ENCODE measurements at regions not wholly inside any gene's neighbourhood (a gene's known extent, or its start where the extent isn't known, plus 50 kb on each side); places are given as distances from the start of the nearest gene placed in this dataset.
"Not testable (repeated sequence)": the region's sequence is repeated elsewhere in the genome, so short reads cannot be mapped to it uniquely, and the experiment has no call there.

DNA sequence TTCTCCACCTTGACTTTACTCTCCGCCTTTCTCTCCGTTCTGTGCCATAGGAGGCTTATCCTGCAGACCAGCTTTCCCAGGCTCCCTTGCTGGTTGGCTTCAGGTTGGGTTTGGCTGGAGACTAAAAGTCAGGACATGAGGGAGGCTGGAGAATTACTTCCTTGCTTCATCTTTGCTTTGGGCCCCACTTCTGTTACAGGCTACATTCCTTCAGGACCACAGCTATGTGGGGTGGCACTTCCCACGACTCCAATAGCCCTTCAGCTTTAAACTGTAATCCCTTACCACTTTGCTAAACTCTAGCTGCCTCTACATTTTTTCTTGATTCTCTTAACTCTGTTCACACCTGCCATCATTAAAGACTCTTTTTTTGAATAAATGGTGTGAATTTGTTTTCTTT lies 186.7 kb upstream of the NR4A3 start:
- no peak for DNase-seq

DNA sequence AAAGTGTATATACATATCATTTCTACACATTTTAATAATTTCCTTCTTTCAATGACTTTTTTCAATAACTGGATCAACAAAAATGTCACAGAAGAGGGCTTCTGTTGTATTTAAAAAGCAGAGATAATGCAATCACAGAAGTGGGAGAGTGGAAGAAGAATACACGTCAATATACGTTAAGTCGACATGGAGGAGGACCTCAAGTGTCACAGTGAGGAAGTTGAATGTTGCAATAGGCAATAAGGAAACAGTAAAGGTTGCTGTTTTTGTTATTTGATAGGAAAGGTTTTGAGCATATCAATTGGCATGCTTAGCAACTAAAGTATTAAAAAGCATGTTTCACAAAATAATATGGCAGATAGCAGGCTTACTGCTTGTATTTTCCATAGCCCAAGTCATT lies 184.0 kb upstream of the NR4A3 start:
- DNase-seq, result no peak

- no peak for DNase-seq
These were observed 182.7 kb upstream of the NR4A3 start for GRCh38 chr9:99638971-99639370.

GRCh38 chr9:99647604-99648003 lies 174.1 kb upstream of the NR4A3 start:
- no peak for DNase-seq

GRCh38 chr9:99650187-99650874 lies 171.4 kb upstream of the NR4A3 start:
- DNase-seq, result no peak

DNA sequence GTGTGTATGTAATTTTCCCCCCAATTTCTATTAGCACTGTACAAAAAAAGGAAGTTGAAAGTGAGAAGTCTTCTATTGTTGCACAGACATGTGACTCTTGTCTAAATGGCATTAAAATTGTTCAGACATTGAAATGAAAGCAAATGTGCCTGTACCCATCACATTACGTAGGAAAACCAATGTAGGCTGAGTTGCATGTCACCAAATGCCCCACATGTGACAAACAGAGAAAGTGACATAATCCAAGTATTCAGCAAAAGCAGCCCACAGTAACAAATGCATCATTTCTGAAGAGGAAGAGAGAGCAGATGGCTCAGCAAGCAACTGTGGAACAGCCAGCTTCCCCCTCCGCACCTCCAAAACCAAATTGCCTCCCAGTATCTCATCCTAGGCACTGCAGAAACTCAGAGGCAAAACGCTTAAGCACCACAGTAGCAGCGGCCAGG lies 161.5 kb upstream of the NR4A3 start:
- DNase-seq, result no peak

DNA sequence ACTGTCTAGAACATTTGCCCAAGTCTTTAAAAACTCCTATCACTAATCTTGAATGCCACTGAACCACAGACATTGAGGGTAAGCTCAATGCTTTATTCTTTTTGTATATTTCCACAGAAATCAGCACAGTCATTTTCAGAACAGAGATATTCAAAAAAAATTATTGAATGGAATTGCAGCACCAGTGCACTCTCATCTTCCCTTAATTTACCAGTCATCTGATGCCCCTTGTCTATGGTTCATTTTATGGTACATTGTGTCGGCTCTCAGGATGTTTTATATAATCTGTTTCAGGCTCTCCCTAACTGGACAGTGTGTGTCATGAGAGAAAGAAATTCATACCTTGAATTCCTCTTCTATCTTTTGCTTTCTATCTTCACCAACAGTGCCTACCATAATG lies 158.4 kb upstream of the NR4A3 start:
- no peak for DNase-seq

GRCh38 chr9:99663856-99664255 lies 157.8 kb upstream of the NR4A3 start:
- DNase-seq, result no peak

GRCh38 chr9:99666571-99666970 lies 155.1 kb upstream of the NR4A3 start:
- no peak for DNase-seq

- DNase-seq, result not testable (repeated sequence)
These were observed 150.8 kb upstream of the NR4A3 start for GRCh38 chr9:99670886-99671285.

DNA sequence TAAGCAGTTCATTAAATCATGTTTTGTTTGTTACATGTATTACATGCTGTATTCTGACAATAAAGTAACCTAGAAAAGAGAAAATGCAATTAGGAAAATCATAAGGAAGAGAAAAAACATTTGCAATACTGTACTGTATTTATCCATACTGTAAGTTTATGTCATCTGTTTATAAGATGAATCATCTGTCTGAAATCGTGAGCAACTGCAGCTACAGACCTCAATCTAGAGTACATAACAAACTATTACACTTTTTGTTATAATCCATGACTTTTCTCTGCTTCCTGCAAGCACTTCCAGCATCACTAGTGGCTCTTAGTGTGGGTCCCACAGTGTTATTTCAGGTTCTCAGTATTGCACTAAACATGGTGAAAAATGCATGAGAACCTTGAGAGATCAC lies 144.4 kb upstream of the NR4A3 start:
- no peak for DNase-seq

DNA sequence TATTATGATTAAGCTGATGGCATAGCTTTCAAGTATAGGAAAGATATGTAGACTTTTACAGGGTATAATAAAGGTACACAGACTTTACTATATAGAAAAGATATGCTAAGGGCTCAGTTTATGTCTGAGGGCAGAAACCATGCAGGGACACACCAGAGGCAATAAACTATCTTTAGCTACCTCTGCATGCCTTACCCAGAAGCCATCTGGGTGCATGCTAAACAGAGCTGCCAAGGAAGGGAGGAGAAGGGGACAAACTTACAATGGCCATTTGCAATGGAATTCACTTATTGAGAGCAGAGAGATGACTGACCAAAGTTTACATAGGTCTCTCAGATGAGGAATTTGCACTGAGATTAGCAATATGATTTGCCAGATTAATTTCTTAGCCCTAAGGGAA lies 143.1 kb upstream of the NR4A3 start:
- DNase-seq, result no peak

DNA sequence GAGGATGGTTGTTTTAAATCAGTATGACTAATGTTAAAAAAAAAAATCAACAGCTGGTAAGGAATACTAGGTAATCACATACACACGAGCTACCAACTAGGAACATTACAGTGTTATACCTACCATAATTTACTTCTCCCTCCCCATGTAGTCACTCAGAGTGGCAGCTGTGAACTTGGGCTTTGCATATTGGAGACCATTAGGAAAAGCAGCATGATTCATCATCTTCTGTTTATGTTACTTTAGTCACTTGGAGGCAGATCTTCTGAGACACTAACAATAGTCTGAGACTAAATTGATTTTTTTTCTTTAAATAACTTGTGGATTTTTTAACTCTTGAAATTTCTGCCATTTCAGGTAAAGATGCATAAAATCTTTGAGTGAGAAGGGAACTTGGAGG lies 141.5 kb upstream of the NR4A3 start:
- DNase-seq, result no peak

- no peak for DNase-seq
These were observed 140.6 kb upstream of the NR4A3 start for GRCh38 chr9:99681113-99681512.

GRCh38 chr9:99682378-99682777 lies 139.3 kb upstream of the NR4A3 start:
- DNase-seq, result no peak

DNA sequence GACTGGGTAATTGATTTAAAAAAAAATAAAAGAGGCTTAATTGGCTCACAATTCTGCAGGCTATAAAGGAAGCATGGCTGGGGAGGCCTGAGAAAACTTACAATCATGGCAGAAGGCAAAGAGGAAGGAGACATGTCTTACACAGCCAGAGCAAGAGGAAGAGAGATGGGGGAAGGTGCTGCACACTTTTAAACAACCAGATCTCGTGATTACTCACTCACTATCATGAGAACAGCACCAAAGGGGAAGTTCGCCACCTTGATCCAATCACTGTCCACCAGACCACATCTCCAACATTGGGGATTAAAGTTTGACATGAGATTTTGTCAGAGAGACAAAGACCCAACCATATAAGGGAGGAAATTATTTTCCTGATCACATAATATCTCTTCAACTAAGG lies 138.8 kb upstream of the NR4A3 start:
- no peak for DNase-seq

- no peak for DNase-seq
These were observed 131.1 kb upstream of the NR4A3 start for GRCh38 chr9:99690573-99690972.

DNA sequence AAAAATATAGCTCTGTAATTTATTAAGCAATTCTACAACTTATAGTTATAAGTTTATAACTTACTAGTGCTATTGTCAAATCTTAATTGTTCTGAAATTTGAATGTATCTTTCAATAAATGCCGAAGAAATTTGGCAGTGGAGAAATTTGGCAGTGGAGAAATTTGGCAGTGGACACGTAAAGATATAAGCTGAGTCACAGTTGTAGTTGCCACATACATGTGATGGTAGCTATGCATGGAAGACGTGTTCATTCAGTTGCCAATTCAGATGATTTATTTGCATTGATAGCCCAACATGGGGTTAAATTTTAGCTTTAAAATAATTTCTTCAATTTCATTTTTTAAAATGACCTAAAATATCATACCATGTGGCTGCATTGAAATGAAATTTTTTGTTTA lies 127.8 kb upstream of the NR4A3 start:
- no peak for DNase-seq

- DNase-seq, result no peak
These were observed 127.3 kb upstream of the NR4A3 start for GRCh38 chr9:99694393-99694792.

- DNase-seq, result no peak
These were observed 122.3 kb upstream of the NR4A3 start for GRCh38 chr9:99699396-99699795.

DNA sequence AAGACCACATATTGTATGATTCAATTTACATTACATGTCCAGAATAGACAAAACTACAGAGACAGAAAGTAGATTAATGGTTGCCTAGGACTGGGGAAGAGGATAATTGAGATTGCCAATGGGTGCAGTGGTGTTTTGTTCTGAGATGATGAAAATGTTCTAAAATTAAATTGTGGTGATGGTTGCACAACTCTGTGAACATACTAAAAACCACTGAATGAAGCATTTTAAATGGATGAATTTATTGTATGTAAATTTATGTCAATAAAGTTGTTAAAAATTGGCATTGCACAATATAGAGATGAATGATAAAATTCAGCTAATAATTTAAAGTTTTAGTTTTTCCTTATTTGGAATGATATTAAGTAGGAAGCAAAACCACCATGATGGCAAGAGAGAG lies 109.5 kb upstream of the NR4A3 start:
- no peak for DNase-seq

DNA sequence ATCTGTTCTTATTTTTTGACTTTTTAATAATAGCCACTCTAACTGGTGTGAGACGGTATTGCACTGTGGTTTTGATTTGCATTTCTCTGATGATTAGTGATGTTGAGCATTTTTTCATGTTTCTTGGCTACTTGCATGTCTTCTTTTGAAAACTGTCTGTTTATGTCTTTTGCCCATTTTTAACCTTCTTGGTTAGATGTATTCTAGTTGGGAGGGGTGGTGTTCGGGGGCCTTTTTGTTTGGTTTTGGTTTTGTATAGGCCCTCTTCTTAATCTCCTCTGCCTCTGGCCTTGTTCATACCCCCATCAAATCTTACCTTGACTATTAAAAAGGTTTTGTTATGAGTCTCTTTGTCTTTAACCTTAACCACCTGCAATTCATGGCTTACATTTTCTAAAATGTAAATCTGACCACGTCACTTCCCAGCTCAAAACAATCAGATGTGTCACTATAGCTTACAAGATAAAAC lies 107.8 kb upstream of the NR4A3 start:
- no peak for DNase-seq

DNA sequence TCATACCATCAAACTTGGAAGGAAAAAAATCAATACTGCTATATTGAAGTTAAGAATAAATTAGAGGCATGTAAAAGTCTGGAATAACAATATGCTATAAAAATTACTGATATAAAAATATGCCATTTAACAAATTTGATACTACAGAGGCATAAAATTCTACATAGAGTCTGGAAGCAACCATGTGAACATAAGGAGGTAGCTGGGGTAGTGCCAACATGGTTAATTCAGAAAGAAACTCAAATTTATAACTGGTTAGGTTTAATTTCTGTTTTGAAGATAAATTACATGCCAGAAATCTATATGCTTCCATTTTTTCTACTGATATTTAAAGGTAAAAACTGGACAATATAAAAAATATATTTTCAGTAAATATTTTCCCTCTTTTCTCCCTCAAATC lies 103.1 kb upstream of the NR4A3 start:
- no peak for DNase-seq

- DNase-seq, result no peak
These were observed 101.1 kb upstream of the NR4A3 start for GRCh38 chr9:99720455-99721050.

- DNase-seq, result no peak
These were observed 99.8 kb upstream of the NR4A3 start for GRCh38 chr9:99721898-99722297.
